ENCODE measurements at regions not wholly inside any gene's neighbourhood (a gene's known extent, or its start where the extent isn't known, plus 50 kb on each side); places are given as distances from the start of the nearest gene placed in this dataset.

GRCh38 chr1:239218301-239218700, 168.1 kb upstream of the CHRM3 start:
- Histone ChIP-seq H3K4me3 (ENCODE audit: low read depth, low read length) (no peak overlapping the region), H3K36me3 (ENCODE audit: control insufficient read depth, insufficient read depth, low read length) (no peaks in the 10 kb centered on the region), H3K27me3 (ENCODE audit: control insufficient read depth, insufficient read depth, low read length) (no peaks in the 10 kb centered on the region)
- DNase-seq (ENCODE audit: low read depth): no peak
- TF ChIP-seq CTCF (IDR thresholded peaks at IDR 0.05; ENCODE audit: insufficient read depth, low read length, poor library complexity, severe bottlenecking): no peak

GRCh38 chr1:239212811-239213220, 173.6 kb upstream of the CHRM3 start:
- Histone ChIP-seq H3K4me3 (ENCODE audit: low read depth, low read length) (no peak overlapping the region), H3K36me3 (ENCODE audit: control insufficient read depth, insufficient read depth, low read length) (no peaks in the 10 kb centered on the region), H3K27me3 (ENCODE audit: control insufficient read depth, insufficient read depth, low read length) (no peaks in the 10 kb centered on the region)
- no peak for DNase-seq (ENCODE audit: low read depth)
- no peak for TF ChIP-seq CTCF (IDR thresholded peaks at IDR 0.05; ENCODE audit: insufficient read depth, low read length, poor library complexity, severe bottlenecking)

GRCh38 chr1:239209591-239209990, 176.8 kb upstream of the CHRM3 start:
- Histone ChIP-seq H3K27me3 (ENCODE audit: control insufficient read depth, insufficient read depth, low read length) (no peaks in the 10 kb centered on the region), H3K36me3 (ENCODE audit: control insufficient read depth, insufficient read depth, low read length) (no peaks in the 10 kb centered on the region)
- no peak for TF ChIP-seq CTCF (IDR thresholded peaks at IDR 0.05; ENCODE audit: insufficient read depth, low read length, poor library complexity, severe bottlenecking)

GRCh38 chr1:239204401-239204800, 182.0 kb upstream of the CHRM3 start:
- Histone ChIP-seq H3K27me3 (ENCODE audit: control insufficient read depth, insufficient read depth, low read length) (no peaks in the 10 kb centered on the region), H3K36me3 (ENCODE audit: control insufficient read depth, insufficient read depth, low read length) (no peaks in the 10 kb centered on the region), H3K4me3 (ENCODE audit: low read depth, low read length) (no peak overlapping the region)
- no peak for DNase-seq (ENCODE audit: low read depth)
- no peak for TF ChIP-seq CTCF (IDR thresholded peaks at IDR 0.05; ENCODE audit: insufficient read depth, low read length, poor library complexity, severe bottlenecking)

More at GRCh38 chr1:239209591-239209990, 176.8 kb upstream of the CHRM3 start:
- H3K4me3 ChIP-seq (ENCODE audit: low read depth, low read length): no peak overlapping the region
- DNase-seq (ENCODE audit: low read depth): no peak

- DNase-seq (ENCODE audit: low read depth): no peak
- Histone ChIP-seq H3K27me3 (ENCODE audit: control insufficient read depth, insufficient read depth, low read length) (no peaks in the 10 kb centered on the region), H3K36me3 (ENCODE audit: control insufficient read depth, insufficient read depth, low read length) (no peaks in the 10 kb centered on the region), H3K4me3 (ENCODE audit: low read depth, low read length) (no peak overlapping the region)
- TF ChIP-seq CTCF (IDR thresholded peaks at IDR 0.05; ENCODE audit: insufficient read depth, low read length, poor library complexity, severe bottlenecking): no peak
Measured at GRCh38 chr1:239197871-239198270, 188.5 kb upstream of the CHRM3 start.

- Histone ChIP-seq H3K4me3 (ENCODE audit: low read depth, low read length) (no peak overlapping the region), H3K36me3 (ENCODE audit: control insufficient read depth, insufficient read depth, low read length) (no peaks in the 10 kb centered on the region), H3K27me3 (ENCODE audit: control insufficient read depth, insufficient read depth, low read length) (no peaks in the 10 kb centered on the region)
- TF ChIP-seq CTCF (IDR thresholded peaks at IDR 0.05; ENCODE audit: insufficient read depth, low read length, poor library complexity, severe bottlenecking): no peak
- no peak for DNase-seq (ENCODE audit: low read depth)
Measured at GRCh38 chr1:239189998-239190512, 196.3 kb upstream of the CHRM3 start.

Measured in kidney epithelial cell (primary cell).